CD4-positive, alpha-beta T cell treated with Interleukin-2 at 100 ng/mL for 4 hours (primary cell): ENCODE measurements at regions not wholly inside any gene's neighbourhood (a gene's known extent, or its start where the extent isn't known, plus 50 kb on each side); places are given as distances from the start of the nearest gene placed in this dataset.
"Not testable (repeated sequence)": the region's sequence is repeated elsewhere in the genome, so short reads cannot be mapped to it uniquely, and the experiment has no call there.

Source experiments
- DNase-seq: peaks from one replicate; pipeline ENCODE4 v3.0.0-alpha.2; 2020; ENCODE audit warnings: low spot score

- DNase-seq, result no peak
Measured at GRCh38 chrX:74065831-74066390, 213.4 kb upstream of the XIST start.

- no peak for DNase-seq
Measured at GRCh38 chrX:74063426-74064155, 211.1 kb upstream of the XIST start.

- DNase-seq, result no peak
Measured at GRCh38 chrX:74061879-74062278, 209.4 kb upstream of the XIST start.

GRCh38 chrX:74049126-74049525 is 196.6 kb upstream of the XIST start:
- no peak for DNase-seq

- not testable (repeated sequence) for DNase-seq
Measured at GRCh38 chrX:74034066-74034465, 181.6 kb upstream of the XIST start.

GRCh38 chrX:74031527-74031926 is 179.0 kb upstream of the XIST start:
- DNase-seq, result not testable (repeated sequence)

GRCh38 chrX:74030766-74031165 is 178.3 kb upstream of the XIST start:
- DNase-seq, result not testable (repeated sequence)

GRCh38 chrX:74025145-74025544 is 172.6 kb upstream of the XIST start:
- not testable (repeated sequence) for DNase-seq

- DNase-seq, result no peak
Measured at GRCh38 chrX:74023203-74023602, 170.7 kb upstream of the XIST start.

- no peak for DNase-seq
Measured at GRCh38 chrX:74018253-74018652, 165.7 kb upstream of the XIST start.

GRCh38 chrX:74015379-74016019 is 163.0 kb upstream of the XIST start:
- peak; percentile 66 for DNase-seq

GRCh38 chrX:74009041-74009440 is 156.5 kb upstream of the XIST start:
- DNase-seq, result no peak

- no peak for DNase-seq
Measured at GRCh38 chrX:73992019-73992418, 139.5 kb upstream of the XIST start.

GRCh38 chrX:73987166-73987565 is 134.7 kb upstream of the XIST start:
- DNase-seq, result no peak

GRCh38 chrX:73979551-73980131 is 127.1 kb upstream of the XIST start:
- DNase-seq, result no peak

- peak; percentile 72 for DNase-seq
Measured at GRCh38 chrX:73977542-73978169, 125.1 kb upstream of the XIST start.

GRCh38 chrX:73967461-73967860 is 114.9 kb upstream of the XIST start:
- not testable (repeated sequence) for DNase-seq

GRCh38 chrX:73965833-73966232 is 113.3 kb upstream of the XIST start:
- no peak for DNase-seq

- DNase-seq, result no peak
Measured at GRCh38 chrX:73964579-73964978, 112.1 kb upstream of the XIST start.

- no peak for DNase-seq
Measured at GRCh38 chrX:73963682-73964081, 111.2 kb upstream of the XIST start.

GRCh38 chrX:73962948-73963347 is 110.4 kb upstream of the XIST start:
- DNase-seq, result no peak

GRCh38 chrX:73961867-73962266 is 109.4 kb upstream of the XIST start:
- DNase-seq, result not testable (repeated sequence)

GRCh38 chrX:73944563-73944908 is 92.0 kb upstream of the XIST start:
- peak; percentile 0 for DNase-seq
